Mucosa of stomach (tissue), 1 donor: ENCODE measurements at regions not wholly inside any gene's neighbourhood (a gene's known extent, or its start where the extent isn't known, plus 50 kb on each side); places are given as distances from the start of the nearest gene placed in this dataset.

Source experiments
- H3K27me3 ChIP-seq: one replicate; pipeline ENCODE4 v1.7.0; 2013; ENCODE audit warnings: mild to moderate bottlenecking, low read length; ENCODE audit not compliant: control insufficient read depth, insufficient read depth
- H3K36me3 ChIP-seq: one replicate; pipeline ENCODE4 v1.7.0; 2013; ENCODE audit warnings: low read length; ENCODE audit not compliant: control insufficient read depth, insufficient read depth
- H3K4me1 ChIP-seq: one replicate; pipeline ENCODE4 v1.7.0; 2013; ENCODE audit warnings: mild to moderate bottlenecking, low read length; ENCODE audit not compliant: control insufficient read depth, insufficient read depth
- H3K4me3 ChIP-seq: one replicate; pipeline ENCODE4 v1.7.0; 2013; ENCODE audit warnings: low read length
- H3K9ac ChIP-seq: one replicate; pipeline ENCODE4 v1.7.0; 2013; ENCODE audit warnings: mild to moderate bottlenecking, low read length, moderate library complexity
- H3K9me3 ChIP-seq: one replicate; pipeline ENCODE4 v1.7.0; 2013; ENCODE audit warnings: mild to moderate bottlenecking, low read length, moderate library complexity; ENCODE audit not compliant: control insufficient read depth
- donor health status: Pancreatic carcinoma.

GRCh38 chr16:65413861-65414260 lies 292.0 kb upstream of the CDH11 start:
- Histone ChIP-seq H3K9me3 (no peaks in the 10 kb centered on the region), H3K27me3 (no peaks in the 10 kb centered on the region), H3K9ac (no peak overlapping the region)

GRCh38 chr16:65410801-65411200 lies 288.9 kb upstream of the CDH11 start:
- Histone ChIP-seq H3K36me3 (no peaks in the 10 kb centered on the region), H3K4me1 (no peaks in the 10 kb centered on the region), H3K9me3 (no peaks in the 10 kb centered on the region), H3K4me3 (no peak overlapping the region), H3K9ac (no peak overlapping the region), H3K27me3 (no peaks in the 10 kb centered on the region)

More at GRCh38 chr16:65413861-65414260, 292.0 kb upstream of the CDH11 start:
- Histone ChIP-seq H3K4me3 (no peak overlapping the region), H3K4me1 (no peaks in the 10 kb centered on the region), H3K36me3 (no peaks in the 10 kb centered on the region)

DNA sequence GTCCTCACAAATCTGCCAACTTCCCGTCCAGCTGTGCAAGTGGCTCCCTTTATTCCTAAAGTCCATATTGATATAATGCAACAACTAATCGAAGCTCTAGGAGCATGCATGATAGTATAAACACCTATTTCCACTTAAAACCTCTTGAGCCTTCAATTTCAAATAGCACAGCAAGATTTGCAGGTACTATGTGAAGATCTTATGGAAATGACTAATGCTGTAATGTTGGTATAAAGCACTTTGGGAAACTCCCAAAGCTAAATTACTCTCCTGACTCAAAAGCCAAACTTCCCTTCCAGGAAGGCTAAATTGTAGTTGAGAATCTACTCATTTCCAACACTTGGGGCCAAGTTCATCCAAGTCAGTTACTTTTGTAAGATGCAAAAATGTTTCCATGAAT lies 287.6 kb upstream of the CDH11 start:
- H3K36me3 ChIP-seq: no peaks in the 10 kb centered on the region
- H3K9me3 ChIP-seq: no peaks in the 10 kb centered on the region
- H3K27me3 ChIP-seq: no peaks in the 10 kb centered on the region
- no peak overlapping the region for H3K4me3 ChIP-seq
- H3K9ac ChIP-seq: no peak overlapping the region
- H3K4me1 ChIP-seq: no peaks in the 10 kb centered on the region

- Histone ChIP-seq H3K36me3 (no peaks in the 10 kb centered on the region), H3K9ac (no peak overlapping the region), H3K4me1 (no peaks in the 10 kb centered on the region), H3K27me3 (no peaks in the 10 kb centered on the region), H3K4me3 (no peak overlapping the region), H3K9me3 (no peaks in the 10 kb centered on the region)
Measured at GRCh38 chr16:65406933-65407332, 285.1 kb upstream of the CDH11 start.

DNA sequence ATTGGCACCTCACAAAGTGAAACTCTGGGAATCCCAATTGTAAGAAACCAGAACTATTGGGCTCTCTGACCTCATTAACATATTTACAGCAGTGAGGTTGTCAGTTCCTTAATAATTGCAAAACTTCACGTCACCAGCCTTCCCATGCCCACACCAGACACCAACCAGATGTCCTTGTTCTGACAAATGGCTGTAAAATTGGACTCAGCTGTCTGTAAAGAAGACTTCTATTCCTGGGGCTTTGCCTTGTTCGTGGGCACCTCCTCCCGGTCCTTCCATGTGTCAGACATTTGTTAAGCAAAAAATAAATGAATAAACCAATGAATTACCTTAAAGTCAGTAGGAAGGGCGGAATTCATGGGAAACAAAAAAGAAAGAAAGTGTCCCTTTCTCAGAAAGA lies 284.3 kb upstream of the CDH11 start:
- Histone ChIP-seq H3K36me3 (no peaks in the 10 kb centered on the region), H3K27me3 (no peaks in the 10 kb centered on the region), H3K9me3 (no peaks in the 10 kb centered on the region), H3K4me1 (no peaks in the 10 kb centered on the region), H3K4me3 (no peak overlapping the region), H3K9ac (no peak overlapping the region)

DNA sequence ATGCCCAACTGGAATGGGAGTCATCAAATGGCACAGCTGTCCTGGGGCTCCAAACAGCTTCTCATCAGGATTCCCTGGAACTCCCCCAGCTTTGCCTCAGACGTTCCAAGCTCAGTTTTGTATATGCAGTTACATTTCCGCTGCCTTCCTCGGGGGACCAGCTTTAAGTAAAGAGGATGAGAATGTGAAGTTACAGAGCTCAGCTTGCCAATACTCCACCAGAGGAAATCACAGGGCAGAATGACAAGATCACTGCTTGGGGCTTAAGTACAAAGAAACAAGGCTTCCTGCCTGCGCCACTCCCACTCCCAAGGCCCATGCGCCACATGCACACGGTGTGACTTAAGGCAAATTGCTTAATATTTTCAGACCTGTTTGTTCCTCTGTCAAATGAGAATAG lies 272.4 kb upstream of the CDH11 start:
- Histone ChIP-seq H3K36me3 (no peaks in the 10 kb centered on the region), H3K4me3 (no peak overlapping the region), H3K27me3 (no peaks in the 10 kb centered on the region), H3K4me1 (no peaks in the 10 kb centered on the region), H3K9me3 (no peaks in the 10 kb centered on the region), H3K9ac (no peak overlapping the region)

DNA sequence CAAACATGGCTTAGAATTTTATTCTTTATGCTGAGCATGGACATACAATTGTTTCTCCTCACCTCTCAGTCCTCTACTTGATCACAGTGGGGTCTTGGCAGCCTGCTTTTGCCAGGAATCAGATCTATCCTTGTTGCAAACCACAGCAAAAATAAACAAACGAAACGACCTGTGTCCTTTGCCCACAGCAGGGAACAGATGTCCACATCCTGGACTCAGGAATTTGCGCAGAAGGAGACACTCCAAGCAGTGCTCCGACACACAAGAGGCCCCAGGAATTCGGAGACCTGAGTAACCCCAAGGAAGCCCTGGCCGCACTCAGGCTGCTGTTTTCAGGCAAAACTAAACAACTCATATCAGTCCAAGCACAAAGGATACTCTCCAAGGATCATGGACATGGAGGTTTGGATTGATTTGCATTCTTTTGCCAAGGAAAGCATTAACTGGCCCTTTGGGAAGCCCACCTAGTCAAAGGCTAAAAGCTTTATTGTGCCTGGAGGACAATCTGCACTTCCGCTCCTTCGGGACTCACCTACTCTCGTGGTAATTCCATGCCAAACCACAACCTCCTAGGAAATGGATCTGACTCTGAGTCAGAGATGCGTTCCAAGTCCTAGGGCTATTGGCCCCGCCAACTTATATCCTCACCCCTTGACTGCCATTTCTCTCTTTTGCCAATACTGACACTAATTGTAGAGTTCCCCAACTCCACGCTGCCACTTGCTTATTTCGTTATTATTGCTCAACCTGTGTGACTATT lies 271.1 kb upstream of the CDH11 start:
- Histone ChIP-seq H3K36me3 (no peaks in the 10 kb centered on the region), H3K9ac (no peak overlapping the region), H3K4me3 (no peak overlapping the region), H3K9me3 (no peaks in the 10 kb centered on the region), H3K27me3 (no peaks in the 10 kb centered on the region), H3K4me1 (no peaks in the 10 kb centered on the region)

DNA sequence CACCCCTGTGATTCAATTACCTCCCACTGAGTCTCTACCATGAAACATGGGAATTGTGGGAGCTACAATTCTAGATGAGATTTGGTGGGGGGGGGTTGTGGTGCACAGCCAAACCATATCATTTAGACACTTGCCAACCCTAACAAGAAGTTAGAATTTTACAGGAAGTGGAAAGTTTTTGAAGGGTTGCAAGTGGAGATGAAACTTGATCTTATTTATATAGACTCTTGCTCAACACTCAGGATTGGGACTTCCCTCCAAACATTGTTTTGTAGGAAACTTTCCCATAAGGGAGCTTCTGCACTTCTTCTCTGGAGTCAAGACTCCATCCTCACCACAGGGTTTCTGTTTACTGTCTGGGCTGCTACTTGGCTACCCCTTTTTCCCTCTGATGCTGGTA lies 266.7 kb upstream of the CDH11 start:
- no peak overlapping the region for H3K9ac ChIP-seq
- no peaks in the 10 kb centered on the region for H3K36me3 ChIP-seq
- no peaks in the 10 kb centered on the region for H3K4me1 ChIP-seq
- no peak overlapping the region for H3K4me3 ChIP-seq
- no peaks in the 10 kb centered on the region for H3K27me3 ChIP-seq
- H3K9me3 ChIP-seq: no peaks in the 10 kb centered on the region

DNA sequence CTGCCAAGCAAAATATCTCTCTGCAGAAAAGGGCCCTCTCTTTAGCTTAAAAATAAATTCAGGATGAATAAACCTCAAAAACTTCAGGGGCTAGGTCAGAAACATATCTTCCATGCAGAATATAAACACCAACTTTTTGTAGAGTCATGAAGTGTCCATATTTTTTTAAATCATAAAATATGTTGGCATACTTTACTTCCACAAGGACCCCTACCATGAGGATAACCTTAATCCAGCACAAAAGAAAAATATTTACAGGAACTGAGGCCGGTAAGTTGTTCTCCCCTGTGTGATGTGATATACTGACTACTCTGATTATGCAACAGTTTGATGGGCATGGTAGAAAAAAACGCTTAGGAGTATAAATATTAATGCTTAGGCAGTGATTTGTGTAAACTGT lies 264.8 kb upstream of the CDH11 start:
- Histone ChIP-seq H3K4me3 (no peak overlapping the region), H3K36me3 (no peaks in the 10 kb centered on the region), H3K9me3 (no peaks in the 10 kb centered on the region), H3K27me3 (no peaks in the 10 kb centered on the region), H3K9ac (no peak overlapping the region), H3K4me1 (no peaks in the 10 kb centered on the region)

- no peaks in the 10 kb centered on the region for H3K27me3 ChIP-seq
- H3K4me3 ChIP-seq: no peak overlapping the region
- H3K9me3 ChIP-seq: no peaks in the 10 kb centered on the region
- no peaks in the 10 kb centered on the region for H3K36me3 ChIP-seq
- H3K4me1 ChIP-seq: no peaks in the 10 kb centered on the region
- H3K9ac ChIP-seq: no peak overlapping the region
Measured at GRCh38 chr16:65384441-65384840, 262.6 kb upstream of the CDH11 start.

DNA sequence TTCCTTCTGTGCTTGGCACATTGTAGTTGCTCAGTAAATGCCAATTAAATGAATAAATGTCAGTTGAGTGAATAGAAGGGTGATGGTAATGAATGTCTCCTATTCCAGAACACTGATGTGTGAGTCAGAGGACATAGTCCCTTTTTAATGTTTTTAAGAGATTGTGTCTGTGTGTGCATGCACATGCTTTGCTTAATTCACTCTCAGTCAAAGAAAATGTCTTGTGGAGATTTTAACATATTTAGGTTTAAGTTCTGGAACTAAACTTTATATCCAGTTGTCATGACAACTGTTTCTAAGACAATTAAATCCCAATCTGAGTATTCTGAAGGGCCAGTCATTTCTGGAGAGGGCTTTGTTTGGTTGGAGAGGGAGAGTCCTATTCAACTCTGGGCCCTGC lies 255.3 kb upstream of the CDH11 start:
- H3K4me1 ChIP-seq: peaks cover 18% of the 10 kb centered on the region
- no peaks in the 10 kb centered on the region for H3K36me3 ChIP-seq
- no peak overlapping the region for H3K4me3 ChIP-seq
- H3K27me3 ChIP-seq: no peaks in the 10 kb centered on the region
- no peak overlapping the region for H3K9ac ChIP-seq
- no peaks in the 10 kb centered on the region for H3K9me3 ChIP-seq

GRCh38 chr16:65376601-65377000 lies 254.7 kb upstream of the CDH11 start:
- Histone ChIP-seq H3K4me3 (no peak overlapping the region), H3K36me3 (no peaks in the 10 kb centered on the region), H3K27me3 (no peaks in the 10 kb centered on the region), H3K9ac (no peak overlapping the region), H3K9me3 (no peaks in the 10 kb centered on the region), H3K4me1 (peaks cover 18% of the 10 kb centered on the region)

- H3K27me3 ChIP-seq: no peaks in the 10 kb centered on the region
- peaks cover 18% of the 10 kb centered on the region for H3K4me1 ChIP-seq
- no peak overlapping the region for H3K4me3 ChIP-seq
- H3K9me3 ChIP-seq: no peaks in the 10 kb centered on the region
- no peaks in the 10 kb centered on the region for H3K36me3 ChIP-seq
- H3K9ac ChIP-seq: no peak overlapping the region
Measured at GRCh38 chr16:65375651-65376050, 253.8 kb upstream of the CDH11 start.
